OCI-LY1 (cell line): ENCODE measurements at regions not wholly inside any gene's neighbourhood (a gene's known extent, or its start where the extent isn't known, plus 50 kb on each side); places are given as distances from the start of the nearest gene placed in this dataset.

Source experiments
- CTCF ChIP-seq: fragments of 200-600 bp; sonication (generic), shearing (Covaris generic); IDR thresholded peaks from 2 replicates; pipeline ENCODE4 v1.5.1; 2017; ENCODE audit warnings: mild to moderate bottlenecking, antibody characterized with exemption, low read length, moderate library complexity, mixed read lengths
- EZH2 ChIP-seq: fragments of 200-600 bp; sonication (generic), shearing (Covaris generic); IDR thresholded peaks from 2 replicates; pipeline ENCODE4 v1.8.0; 2017; ENCODE audit warnings: borderline replicate concordance, mixed run types, mild to moderate bottlenecking, antibody characterized with exemption, low read length, moderate library complexity, mixed read lengths

GRCh38 chr1:177859572-177859971 is 110.3 kb downstream of the SEC16B start:
- TF ChIP-seq CTCF, result no peak
- TF ChIP-seq EZH2, result no peak
